ENCODE measurements at regions not wholly inside any gene's neighbourhood (a gene's known extent, or its start where the extent isn't known, plus 50 kb on each side); places are given as distances from the start of the nearest gene placed in this dataset.
A peak's percentile ranks its signal among the peaks of the same experiment; 100 is the strongest.

DNA sequence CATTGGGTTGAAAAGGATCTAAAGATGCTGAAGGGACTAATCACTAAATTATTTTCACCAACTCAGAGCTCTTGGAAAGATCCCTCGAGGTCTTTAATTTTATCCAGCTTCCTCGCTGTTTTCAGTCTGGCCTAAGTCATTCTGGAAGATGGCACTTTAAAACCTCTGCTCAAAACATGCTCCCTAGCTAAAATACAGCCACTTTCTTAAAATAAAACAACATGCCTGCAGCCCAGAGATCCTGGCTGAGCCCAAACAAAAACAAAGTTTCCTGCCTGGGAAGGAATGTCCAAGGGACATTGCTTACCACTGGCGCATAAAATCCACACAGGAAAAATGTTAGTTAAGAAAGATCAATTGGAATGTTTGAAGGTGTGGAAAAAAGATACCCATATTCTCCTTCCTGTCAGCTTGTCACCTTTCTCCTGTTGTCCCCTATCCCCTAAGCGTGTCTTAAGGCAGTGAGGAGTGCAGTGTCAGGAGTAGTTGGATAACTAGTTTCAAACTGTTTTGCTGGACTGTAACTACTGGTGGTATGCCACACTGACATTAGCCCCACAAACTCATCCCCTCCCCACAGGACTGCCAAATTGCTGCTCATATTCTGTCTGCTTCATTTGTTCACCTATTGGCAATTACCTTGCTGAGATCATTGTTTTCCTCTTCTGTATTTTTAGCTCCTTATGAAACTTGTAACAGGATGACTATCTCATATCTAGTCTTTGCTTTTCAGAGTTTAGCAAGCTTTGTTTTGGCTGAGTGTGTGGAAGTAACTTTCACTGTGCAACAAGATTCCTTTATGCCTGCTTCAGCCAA is 108.3 kb upstream of the SESN3 start:
- intact Hi-C loops (cut with DNase I): no loop called here
- Histone ChIP-seq H3K36me3 (no peaks in the 10 kb centered on the region), H3K27ac (peak overlapping the region; percentile 82), H3K9me3 (no peaks in the 10 kb centered on the region), H3K4me1 (peaks cover 54% of the 10 kb centered on the region), H3K4me3 (no peak overlapping the region), H3K27me3 (no peaks in the 10 kb centered on the region)
- TF ChIP-seq POLR2A (IDR thresholded peaks at IDR 0.05) (no peak), POLR2AphosphoS5 (IDR thresholded peaks at IDR 0.05; ENCODE audit: insufficient read depth in 1 of 2, low read depth in 1 of 2) (no peak)
- TF ChIP-seq, protein P1, sequence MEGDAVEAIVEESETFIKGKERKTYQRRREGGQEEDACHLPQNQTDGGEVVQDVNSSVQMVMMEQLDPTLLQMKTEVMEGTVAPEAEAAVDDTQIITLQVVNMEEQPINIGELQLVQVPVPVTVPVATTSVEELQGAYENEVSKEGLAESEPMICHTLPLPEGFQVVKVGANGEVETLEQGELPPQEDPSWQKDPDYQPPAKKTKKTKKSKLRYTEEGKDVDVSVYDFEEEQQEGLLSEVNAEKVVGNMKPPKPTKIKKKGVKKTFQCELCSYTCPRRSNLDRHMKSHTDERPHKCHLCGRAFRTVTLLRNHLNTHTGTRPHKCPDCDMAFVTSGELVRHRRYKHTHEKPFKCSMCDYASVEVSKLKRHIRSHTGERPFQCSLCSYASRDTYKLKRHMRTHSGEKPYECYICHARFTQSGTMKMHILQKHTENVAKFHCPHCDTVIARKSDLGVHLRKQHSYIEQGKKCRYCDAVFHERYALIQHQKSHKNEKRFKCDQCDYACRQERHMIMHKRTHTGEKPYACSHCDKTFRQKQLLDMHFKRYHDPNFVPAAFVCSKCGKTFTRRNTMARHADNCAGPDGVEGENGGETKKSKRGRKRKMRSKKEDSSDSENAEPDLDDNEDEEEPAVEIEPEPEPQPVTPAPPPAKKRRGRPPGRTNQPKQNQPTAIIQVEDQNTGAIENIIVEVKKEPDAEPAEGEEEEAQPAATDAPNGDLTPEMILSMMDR (IDR thresholded peaks at IDR 0.05): no peak
- DNase-seq (ENCODE audit: extremely low spot score in 2 of 2): no peak

DNA sequence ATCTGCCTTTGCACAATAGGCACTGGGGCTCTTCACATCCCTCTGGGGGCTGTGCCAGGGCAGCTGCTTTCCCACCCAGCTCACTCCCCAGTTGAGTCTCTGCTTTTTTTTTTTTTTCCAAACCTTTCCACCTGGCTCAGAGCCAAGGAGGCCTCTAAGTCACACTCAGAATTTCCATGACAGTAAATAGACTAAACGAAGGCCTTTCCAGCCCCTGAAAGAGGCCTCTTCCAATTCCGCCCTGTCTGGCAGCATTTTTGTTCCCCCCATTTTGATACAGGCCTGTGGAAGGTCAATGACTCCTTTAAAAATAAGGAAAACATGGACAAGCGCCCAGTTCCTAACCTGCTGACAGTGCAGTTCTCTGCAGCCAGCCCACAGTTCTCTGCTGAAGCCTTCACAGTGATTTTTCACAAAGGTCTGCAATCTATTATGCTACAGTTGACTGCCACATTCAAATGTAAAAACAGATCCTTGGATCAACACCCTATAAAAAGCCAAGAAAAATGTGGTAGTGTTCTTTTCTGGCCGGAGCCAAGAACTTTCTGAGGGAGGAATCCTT is 107.5 kb upstream of the SESN3 start:
- intact Hi-C loops (cut with DNase I): no loop called here
- H3K9me3 ChIP-seq: no peaks in the 10 kb centered on the region
- no peaks in the 10 kb centered on the region for H3K27me3 ChIP-seq
- H3K4me1 ChIP-seq: peaks cover 54% of the 10 kb centered on the region
- peak overlapping the region; percentile 82 for H3K27ac ChIP-seq
- no peak overlapping the region for H3K4me3 ChIP-seq
- DNase-seq (ENCODE audit: extremely low spot score in 2 of 2): no peak
- TF ChIP-seq, protein P1 (IDR thresholded peaks at IDR 0.05): no peak
- TF ChIP-seq POLR2AphosphoS5 (IDR thresholded peaks at IDR 0.05; ENCODE audit: insufficient read depth in 1 of 2, low read depth in 1 of 2) (peak; percentile 28 to 74), POLR2A (IDR thresholded peaks at IDR 0.05) (no peak)
- no peaks in the 10 kb centered on the region for H3K36me3 ChIP-seq

DNA sequence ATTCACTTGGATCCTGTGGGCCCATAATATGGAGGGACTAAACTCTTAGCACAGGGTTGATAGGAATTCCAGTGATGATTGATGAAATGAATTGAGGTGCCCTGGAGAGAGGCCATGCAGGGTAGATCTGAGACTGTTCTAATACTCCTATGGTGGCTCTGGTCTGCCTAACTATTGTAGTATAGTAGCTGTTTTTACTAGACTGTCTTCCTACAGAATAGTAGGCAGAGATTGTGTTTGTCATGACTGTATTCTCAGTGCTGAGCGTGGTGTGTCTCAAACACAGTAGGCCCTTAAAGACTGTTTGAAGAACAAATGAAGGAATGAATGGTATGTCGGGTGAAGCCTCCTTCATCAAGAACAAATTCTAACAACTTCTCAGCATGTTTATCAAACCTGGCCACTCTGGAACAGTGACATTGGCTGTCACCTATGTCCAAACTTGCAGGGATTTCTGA is 107.0 kb upstream of the SESN3 start:
- H3K27ac ChIP-seq: peak overlapping the region; percentile 82
- no peak overlapping the region for H3K4me3 ChIP-seq
- intact Hi-C loops (cut with DNase I): no loop called here
- peaks cover 54% of the 10 kb centered on the region for H3K4me1 ChIP-seq
- no peaks in the 10 kb centered on the region for H3K27me3 ChIP-seq
- no peak for TF ChIP-seq POLR2AphosphoS5 (IDR thresholded peaks at IDR 0.05; ENCODE audit: insufficient read depth in 1 of 2, low read depth in 1 of 2)
- TF ChIP-seq POLR2A (IDR thresholded peaks at IDR 0.05): no peak
- TF ChIP-seq, protein P1 (IDR thresholded peaks at IDR 0.05): no peak
- no peaks in the 10 kb centered on the region for H3K36me3 ChIP-seq
- H3K9me3 ChIP-seq: no peaks in the 10 kb centered on the region
- no peak for DNase-seq (ENCODE audit: extremely low spot score in 2 of 2)

GRCh38 chr11:95337175-95337957 is 106.4 kb upstream of the SESN3 start:
- no peaks in the 10 kb centered on the region for H3K9me3 ChIP-seq
- no peak for DNase-seq (ENCODE audit: extremely low spot score in 2 of 2)
- intact Hi-C loops (cut with DNase I): no loop called here
- H3K27ac ChIP-seq: peak overlapping the region; percentile 82
- H3K27me3 ChIP-seq: no peaks in the 10 kb centered on the region
- H3K4me1 ChIP-seq: peaks cover 54% of the 10 kb centered on the region
- peak overlapping the region in 1 of 2 donors; percentile 14 for H3K4me3 ChIP-seq
- no peaks in the 10 kb centered on the region for H3K36me3 ChIP-seq
- TF ChIP-seq, protein P1 (IDR thresholded peaks at IDR 0.05): no peak
- TF ChIP-seq POLR2A (IDR thresholded peaks at IDR 0.05) (no peak), POLR2AphosphoS5 (IDR thresholded peaks at IDR 0.05; ENCODE audit: insufficient read depth in 1 of 2, low read depth in 1 of 2) (no peak)
